Urothelium cell line (cell line): ENCODE measurements at regions not wholly inside any gene's neighbourhood (a gene's known extent, or its start where the extent isn't known, plus 50 kb on each side); places are given as distances from the start of the nearest gene placed in this dataset.
"Not testable (repeated sequence)": the region's sequence is repeated elsewhere in the genome, so short reads cannot be mapped to it uniquely, and the experiment has no call there.

Source experiments
- DNase-seq: peaks from one replicate; pipeline ENCODE4 v3.0.0; 2011; ENCODE audit warnings: low spot score, mixed read lengths
- FAIRE-seq: peaks from 2 replicates; lab custom pipeline; 2011; peaks lifted over from hg19 to GRCh38; lab: Jason Lieb, UNC

DNA sequence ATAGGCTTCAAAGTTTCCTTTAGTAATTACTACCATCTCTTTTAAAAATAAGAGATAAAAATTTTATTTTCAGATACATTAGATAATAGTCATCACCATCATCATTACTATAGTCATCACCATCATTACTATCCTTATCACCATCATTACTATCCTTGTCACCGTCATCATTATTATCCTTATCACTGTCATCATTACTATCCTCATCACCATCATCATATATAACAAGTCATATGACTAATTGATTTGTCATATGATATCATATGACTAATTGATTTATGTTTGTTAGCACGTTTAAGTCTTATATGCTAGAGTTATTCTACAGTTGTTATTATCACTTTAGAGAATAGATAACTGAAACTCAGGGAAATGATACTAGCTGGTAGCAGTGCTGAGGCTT is 382.1 kb upstream of the CDH18 start:
- FAIRE-seq: no peak
- no peak for DNase-seq

DNA sequence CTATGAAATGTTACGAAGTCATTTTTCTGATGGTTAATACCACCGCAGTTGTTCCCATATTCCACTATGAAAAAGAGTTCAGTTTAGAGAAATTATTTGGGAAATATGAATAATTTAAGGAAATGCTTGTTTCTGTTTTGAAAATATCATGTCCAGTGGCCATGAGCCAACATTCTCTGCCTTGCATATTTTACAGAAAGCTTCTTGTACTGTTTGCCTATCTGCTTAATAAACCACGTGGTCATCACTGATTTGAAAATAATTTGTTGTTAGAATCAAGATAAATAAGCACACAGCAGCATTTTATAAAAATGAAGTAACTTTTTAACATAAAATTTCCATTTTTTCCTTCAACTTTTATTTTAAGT is 381.5 kb upstream of the CDH18 start:
- DNase-seq (no peak), FAIRE-seq (no peak)

DNA sequence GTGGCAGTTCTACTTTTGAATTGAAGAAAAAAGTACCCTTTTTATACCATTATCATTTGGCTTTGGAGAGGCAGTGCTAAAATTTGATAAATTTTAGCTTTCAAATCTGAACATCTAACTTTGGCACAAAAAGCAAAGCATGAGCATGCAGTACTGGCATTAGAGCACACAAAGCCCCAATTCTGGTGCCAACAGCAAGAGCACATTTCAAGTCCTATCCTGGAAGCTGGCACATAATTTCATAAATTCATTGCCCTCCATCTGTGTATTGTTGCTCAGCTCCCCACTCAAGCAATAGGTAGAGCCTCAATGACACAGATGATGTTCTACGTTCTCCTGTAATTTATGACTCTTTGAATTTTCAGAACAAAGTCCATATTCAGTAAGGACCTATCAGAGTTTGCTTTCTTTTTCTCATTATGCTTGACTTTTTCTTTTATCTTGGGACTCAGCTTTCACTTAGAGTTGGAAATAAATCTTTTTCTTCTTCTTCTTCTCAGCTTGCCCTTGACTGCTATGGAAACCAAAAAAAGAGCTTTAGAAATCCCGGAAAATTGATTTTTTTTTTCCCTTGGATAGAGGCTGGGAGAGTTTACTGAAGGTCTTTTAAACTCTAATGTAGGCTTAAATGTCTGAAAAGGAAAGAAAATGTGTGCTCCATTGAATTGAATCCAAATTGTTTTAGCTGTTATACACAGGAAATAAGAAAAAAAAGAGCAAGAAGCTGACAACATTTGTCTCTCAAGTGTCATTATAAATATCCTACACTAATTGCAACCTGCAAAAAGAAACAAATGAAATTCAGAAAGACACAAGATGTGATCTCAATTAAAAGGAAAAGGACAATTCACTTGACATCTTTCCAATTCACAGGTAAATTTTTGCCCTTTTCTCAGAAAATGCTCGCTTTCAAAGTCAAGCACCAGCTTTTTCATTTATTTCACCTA is 380.8 kb upstream of the CDH18 start:
- DNase-seq (no peak), FAIRE-seq (no peak)

DNA sequence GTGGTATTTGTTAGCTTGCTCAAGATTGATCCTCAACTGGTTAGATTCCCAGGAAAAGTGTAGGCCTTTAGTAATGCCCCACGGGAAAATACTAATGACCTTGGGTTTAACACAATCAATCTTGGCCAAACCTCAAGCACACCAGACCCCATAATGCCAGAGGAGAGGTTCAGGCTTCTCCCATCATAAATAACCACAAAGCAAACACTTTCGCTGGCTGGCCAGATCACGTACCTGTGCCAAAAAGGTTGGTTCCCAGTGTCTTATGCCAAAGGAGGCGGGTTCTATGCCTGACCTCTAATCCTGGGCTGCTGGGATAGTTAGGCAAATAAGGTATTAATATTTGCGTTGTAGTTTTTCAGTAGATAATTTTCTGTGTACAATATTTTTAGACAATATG is 379.2 kb upstream of the CDH18 start:
- FAIRE-seq (no peak), DNase-seq (no peak)

DNA sequence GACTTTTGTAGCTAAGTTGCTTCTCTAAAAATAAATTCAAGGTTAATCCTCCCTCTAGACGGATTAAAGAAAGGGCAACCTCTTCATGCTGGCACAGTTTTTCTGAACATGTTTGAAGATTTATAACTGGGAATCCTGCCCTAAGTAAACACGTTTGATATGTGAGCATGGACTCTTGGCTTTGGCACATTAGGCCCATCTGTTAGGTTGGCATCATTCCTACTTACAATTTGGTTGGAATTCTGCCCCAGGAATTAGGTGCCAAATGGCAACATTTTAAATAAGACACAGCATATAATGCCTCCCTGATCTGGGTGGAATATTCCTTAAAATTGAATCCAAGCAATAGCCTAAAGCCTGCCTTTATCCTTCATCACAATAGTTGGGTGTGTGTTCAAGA is 372.3 kb upstream of the CDH18 start:
- DNase-seq: no peak
- FAIRE-seq: no peak

DNA sequence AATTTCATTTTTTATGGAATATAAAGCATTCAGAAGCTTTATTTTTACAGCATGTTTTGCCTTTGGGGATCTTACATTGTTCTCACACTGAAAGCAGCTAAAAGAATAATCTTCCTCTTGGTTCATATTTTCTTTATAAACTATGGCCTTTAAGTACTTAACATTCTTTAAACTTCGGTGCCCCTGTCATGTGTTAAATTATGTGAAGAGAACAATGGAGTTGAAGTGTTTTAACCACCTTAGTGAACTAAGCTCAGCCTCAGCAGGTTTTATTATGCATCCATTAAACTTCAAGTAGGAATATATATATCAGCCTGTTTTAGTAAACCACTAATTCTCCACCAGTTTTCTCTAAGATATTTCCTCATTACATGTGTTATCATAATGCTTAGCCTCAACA is 371.4 kb upstream of the CDH18 start:
- FAIRE-seq (no peak), DNase-seq (no peak)

DNA sequence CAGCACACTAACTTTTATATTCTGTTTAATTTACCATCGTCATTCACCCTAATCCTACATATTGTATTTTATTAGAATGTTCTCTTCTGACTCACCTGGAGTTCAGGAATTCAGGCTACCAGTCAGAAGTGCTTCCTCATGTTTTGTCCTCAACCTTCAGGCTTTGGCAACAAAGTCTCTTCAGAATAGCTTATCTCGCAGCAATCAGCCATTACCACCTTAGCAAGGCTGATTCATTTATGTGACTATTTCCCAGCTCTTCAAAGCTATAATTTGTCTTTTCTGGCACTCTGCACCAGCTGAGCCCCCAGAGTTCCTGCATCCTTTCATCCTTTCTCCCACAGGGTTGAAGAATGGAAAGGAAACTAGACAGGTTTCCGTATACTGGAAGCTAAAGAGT is 365.5 kb upstream of the CDH18 start:
- FAIRE-seq (no peak), DNase-seq (no peak)

DNA sequence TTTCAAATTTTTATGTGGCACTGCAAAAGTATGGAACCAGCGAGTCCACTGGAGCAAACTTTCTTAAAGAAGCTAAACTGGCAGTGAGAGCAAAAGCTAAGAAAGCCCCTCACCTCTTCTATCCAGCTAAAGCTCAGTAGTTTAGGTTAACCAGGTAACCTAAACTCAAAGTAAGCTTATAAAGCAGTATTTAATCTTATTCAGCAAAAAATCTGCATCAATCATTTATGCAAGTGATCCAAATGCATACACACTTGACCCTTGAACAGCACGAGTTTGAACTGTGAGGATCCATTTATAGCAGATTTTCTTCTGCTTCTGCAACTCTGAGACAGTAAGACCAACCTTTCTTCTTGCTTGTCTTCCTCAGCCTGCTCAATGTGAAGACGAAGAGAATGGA is 363.8 kb upstream of the CDH18 start:
- FAIRE-seq (no peak), DNase-seq (no peak)

DNA sequence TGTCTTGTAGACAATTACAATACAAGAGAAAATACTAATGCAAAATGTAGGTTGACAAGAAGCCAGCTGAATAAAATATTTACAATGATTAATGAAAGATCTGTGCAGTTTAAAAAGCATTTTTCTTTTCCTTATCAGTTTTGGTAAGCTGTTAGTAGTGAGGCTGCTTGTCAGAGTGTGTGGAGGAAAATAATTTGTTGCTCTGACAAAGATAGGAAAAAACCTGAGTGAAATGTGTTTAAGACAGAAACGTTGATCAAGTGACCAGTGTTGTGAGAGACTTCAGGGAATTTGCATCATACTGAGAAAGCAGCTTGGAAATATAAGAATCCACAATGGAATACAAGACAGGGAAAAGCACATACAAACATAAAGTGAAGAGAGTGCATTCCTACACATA is 360.3 kb upstream of the CDH18 start:
- no peak for FAIRE-seq
- no peak for DNase-seq

DNA sequence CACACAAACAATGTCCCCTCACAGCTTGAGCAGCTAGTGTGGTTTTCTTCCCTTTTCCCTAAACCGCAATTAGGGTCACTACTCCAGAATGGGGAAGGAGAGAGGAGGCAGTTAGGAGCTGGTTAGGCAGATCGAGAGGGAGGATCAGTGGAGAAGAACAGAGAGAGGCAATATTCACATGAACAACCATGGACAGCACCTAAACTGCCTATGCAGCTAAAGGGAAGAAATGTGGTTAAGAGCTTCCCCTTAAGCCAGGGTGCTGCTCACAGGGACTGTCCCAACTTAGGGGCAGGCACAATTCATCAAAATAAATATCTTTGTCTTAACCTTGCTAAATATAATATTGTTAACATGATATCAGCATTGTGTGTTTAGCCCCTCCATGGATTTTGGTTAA is 359.3 kb upstream of the CDH18 start:
- FAIRE-seq: no peak
- no peak for DNase-seq

DNA sequence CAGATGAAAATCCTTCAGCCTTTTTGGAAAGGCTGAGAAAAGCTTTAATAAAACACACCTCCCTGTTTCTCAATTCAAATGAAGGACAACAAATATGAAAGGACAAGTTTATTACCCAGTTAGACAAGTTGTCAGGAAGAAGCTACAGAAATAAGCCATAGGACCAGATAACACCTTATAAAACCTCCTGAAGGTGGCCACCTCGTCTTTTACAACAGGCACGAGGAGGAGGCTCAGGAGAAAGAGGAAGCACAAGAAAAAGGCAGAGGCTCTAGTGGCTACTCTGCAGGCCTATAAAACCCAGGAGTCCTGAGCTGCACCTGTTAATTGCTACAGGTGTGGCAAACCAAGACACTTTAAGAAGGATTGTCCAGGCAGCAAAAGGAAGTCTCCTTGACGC is 352.1 kb upstream of the CDH18 start:
- DNase-seq (no peak), FAIRE-seq (no peak)

DNA sequence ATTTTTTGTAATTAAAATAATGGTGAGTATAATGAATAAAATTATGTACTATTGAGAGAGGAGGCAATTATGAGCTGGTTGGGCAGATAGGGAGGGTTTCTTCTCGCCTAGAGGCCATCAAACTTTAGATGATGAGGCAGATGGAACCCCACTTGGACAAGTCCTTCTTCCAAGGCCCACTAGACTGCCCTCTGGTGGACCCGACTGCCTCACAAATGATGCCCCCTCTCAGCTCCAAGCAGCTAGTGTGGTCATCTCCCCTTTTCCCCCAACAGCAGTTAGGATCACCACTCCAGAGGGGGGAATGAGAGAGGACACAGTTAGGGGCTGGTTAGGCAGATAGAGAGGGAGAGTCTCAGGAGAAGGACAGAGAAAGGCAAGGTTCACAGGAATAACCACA is 348.0 kb upstream of the CDH18 start:
- no peak for DNase-seq

DNA sequence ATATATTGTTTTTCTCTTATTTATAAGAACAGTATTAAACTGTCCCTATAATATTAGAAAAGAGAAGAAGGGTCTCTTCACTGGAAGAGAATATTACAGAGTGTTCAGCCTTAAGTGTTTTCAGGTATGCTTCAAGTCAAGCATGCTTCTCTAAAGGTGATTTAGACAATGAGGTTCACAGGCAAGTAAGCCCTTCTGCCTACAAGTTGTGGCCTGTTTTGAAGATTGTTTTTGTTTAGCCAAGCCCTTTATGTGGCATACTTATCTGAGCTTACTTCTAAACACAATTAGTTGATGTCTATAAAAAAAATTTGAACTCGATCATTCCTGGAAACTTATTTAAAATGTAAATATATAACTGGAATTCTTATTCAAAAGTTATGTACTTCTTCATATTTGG is 343.8 kb upstream of the CDH18 start:
- DNase-seq: no peak
- FAIRE-seq: no peak

More for the DNA sequence above, 348.0 kb upstream of the CDH18 start:
- no peak for FAIRE-seq

DNA sequence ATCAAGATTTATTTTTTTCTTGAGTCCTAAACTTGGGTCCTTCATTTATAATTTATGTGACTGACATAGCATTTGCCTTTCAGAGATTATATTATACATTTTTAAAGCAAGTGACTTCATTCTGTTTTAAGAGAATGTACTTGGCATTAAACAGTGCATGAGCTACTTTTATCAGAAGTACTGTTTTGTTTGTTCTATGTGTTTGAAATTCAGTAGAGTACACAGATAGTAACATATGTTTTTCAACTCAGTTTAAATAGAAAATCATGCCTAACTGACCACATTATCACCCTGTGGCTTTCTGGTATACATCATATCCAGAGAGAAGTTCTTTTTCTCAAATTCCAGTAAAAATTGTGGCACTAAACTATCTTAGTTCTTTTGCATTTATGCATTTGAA is 335.3 kb upstream of the CDH18 start:
- no peak for DNase-seq
- no peak for FAIRE-seq

DNA sequence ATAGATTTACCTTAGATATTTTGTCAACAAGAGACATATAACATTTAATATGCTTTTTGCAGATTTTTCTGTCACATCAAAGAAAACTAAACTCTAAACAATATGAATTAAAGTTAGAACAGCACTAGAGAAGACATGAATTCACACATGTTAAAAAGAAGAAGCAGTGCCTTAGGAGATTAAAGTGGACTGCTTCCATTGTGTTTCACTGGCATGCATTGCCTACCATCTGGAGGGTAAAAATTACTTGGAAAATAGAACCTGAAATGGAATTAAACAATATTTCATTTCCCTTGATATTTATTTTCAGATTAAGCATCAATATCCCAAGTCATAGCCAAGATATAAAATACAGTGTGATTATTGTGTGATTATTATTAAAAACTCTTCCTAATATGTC is 319.4 kb upstream of the CDH18 start:
- DNase-seq: no peak
- FAIRE-seq: no peak

DNA sequence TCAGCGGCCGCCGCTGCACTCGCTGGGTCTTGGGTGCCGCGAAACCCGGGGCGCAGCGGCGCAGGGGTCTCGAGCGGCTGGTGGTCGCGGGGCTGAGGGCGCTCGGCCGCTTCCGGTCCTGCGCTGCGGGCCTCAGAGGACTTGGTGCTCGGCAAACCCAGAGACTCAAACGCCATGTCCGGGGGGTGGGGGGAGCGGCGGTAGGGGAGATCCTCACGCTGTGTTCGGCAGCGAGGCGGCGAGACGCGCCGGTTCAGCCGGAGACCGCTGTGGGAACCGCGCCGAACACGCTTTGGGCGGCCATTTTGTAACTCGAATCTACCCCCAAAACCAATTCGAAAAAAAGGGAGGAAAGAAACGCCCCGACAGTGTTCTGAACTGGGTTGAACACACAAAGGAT is 317.5 kb upstream of the CDH18 start:
- no peak for FAIRE-seq
- no peak for DNase-seq

DNA sequence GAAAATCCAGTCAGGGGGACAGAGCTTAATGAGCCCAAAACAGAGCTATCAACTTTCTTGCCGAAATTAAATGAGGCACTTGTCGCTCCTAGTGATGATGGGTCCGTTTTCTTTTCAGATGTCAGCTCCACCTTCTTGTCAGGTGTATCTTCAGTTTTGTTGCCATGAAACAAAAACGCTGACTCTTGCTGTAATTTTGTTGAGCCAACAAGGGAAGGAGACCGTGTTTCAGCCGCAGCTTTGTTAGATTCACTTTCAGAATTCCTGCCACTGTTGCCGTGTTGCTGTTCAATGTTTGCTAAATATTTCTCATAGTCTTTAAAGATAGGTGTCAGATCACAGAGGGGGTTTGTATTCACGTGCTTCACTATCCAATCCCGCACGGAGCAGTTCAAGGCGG is 316.6 kb upstream of the CDH18 start:
- not testable (repeated sequence) for DNase-seq, FAIRE-seq

DNA sequence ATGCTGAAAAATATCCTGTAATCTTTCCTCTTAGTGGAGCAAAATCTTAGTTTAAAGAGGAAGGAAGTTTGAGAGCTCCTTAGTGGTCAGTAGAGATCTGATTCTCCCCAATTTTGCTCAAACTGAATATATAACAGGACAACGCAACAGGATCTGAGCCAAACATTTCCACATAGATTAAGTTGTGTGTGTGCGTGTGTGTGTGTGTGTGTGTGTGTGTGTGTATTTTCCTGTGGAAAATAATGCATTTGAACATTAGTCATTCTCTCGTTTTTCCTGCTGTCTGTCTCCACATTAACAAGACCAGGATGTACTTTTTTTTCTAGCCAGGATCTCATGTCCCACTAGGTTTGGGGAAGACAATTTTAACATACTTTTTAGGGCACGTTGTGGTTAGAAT is 312.1 kb upstream of the CDH18 start:
- peak; percentile 44 for FAIRE-seq
- DNase-seq: no peak

DNA sequence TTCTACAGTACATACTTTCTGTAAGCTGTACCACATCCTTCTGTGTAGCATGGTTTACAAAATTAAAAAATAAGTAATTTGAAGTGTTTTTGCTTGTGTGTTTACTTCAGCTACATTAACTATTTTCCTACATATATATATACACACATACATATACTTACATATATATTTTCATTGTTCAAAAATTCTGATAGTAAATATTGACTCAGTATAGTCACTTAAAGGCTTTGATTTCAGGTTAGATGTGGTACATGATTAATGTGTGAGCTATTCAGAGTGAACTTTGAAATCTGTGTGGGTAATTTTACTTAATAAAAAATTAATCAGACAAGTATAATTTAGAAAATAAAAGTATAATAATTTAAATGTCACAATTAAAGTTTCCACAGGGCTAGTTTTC is 306.7 kb upstream of the CDH18 start:
- DNase-seq: no peak
- no peak for FAIRE-seq

DNA sequence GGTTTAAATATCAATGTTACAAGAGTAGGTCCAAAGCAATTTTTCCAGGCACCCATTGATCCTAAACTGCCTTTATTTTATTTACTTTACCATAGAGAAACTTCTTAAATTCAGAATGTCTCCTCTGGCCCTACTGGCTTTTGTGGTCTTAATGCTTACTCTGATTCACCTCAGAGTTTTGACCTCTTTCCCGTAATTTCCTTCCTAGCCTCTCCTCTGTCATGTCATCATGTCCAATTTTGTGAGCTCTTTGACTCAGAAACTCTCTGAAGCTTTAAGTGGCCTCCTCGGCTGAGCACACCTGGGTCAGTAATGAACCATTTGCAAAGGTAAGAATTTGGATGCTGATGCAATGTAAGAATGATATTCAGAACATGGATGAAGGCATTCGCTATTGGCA is 303.8 kb upstream of the CDH18 start:
- FAIRE-seq (no peak), DNase-seq (no peak)

DNA sequence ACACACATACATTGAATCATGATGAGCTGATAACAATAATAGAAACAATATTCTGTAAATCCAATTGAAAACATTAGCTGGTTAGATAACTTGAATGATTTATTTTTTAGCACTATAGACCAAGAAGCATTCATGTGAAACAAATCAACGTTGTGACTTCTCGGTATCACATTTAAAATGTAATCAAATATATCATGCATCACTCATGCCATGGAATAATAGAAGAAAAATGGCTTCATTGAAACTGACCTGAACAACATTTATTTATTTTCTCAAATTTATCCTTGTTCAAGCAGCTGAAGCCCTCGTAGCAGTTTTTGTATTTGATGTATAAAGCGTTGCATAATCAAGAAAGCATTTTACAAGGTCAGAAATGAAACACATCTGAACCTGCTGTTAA is 299.6 kb upstream of the CDH18 start:
- no peak for DNase-seq
- no peak for FAIRE-seq

DNA sequence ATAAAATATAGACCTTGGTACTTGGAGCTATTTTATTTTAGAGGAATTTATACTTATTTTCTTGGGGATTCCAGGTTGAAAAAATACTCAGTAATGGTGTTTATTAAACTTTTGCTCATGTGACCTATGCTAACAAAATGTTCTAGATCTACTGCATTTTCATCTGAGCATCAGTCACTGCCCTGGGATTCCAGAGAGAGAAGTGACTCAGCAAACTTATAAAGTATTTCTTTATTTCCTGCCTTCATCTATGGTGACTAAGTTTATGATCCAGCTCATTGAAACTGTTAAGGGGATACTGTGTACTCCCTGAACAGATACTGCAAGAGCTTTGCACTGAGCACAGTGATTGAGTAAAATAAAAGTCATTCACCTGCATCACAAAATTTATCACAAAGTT is 298.5 kb upstream of the CDH18 start:
- FAIRE-seq (no peak), DNase-seq (peak; percentile 28)

DNA sequence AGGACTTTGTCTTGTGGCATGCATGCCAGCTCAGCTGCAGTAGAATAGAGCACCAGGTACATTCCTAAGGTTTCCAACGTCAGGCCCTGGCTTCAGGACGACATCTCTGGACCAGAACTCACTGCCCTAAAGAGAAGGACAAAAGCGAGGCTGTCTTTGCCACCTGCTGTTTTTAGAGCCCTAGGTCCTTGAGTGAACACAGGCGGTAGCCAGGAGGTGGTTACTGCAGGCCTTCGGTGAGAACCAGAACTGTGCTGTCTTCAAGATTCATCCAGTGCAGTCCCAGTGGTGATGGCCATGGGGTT is 288.9 kb upstream of the CDH18 start:
- FAIRE-seq (no peak), DNase-seq (no peak)
